ENCODE measurements at regions not wholly inside any gene's neighbourhood (a gene's known extent, or its start where the extent isn't known, plus 50 kb on each side); places are given as distances from the start of the nearest gene placed in this dataset.
"Not testable (repeated sequence)": the region's sequence is repeated elsewhere in the genome, so short reads cannot be mapped to it uniquely, and the experiment has no call there.

- no peak for DNase-seq
Observed at GRCh38 chr6:106740287-106740686, 110.9 kb downstream of the QRSL1 start.

DNA sequence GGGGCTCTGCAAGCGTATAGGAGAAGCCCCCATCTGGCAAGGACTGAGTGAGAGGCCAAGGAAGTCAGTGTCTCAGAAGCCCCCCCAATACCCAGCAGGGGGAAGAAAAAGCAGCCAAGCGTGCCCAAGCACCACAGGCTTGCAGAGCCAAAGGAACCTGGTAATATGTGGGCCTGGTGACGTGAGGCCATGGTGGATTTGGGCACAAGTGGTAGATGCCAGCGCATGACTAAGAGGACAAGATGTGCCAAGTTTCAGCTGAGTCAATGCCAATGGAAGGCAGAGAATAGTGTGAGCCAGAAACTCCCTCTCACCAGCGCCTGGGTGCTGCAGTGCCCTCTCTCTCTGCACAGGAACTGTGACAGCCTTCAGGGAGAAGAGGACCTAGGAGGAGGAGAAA is 110.0 kb downstream of the QRSL1 start:
- DNase-seq = no peak

DNA sequence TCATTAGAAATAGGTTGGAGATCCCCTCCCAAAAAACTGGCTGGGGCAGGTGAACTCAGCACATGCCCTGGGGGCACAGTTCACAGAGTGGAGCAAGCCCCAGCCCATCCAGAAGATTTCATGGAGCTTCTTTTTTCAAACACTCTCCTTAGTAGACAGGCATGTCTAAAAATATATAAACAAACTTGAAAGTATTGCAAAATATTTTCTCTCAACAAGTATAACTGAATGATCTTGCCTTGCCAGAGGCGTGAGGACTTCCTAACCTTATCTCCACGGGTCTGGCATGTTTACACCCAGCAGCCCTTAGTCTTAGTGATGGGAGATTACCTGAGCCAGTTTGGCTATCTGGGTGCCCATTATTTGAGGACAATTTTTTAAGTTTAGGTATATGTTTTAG is 107.1 kb downstream of the QRSL1 start:
- DNase-seq = no peak

GRCh38 chr6:106735828-106736227 is 106.5 kb downstream of the QRSL1 start:
- DNase-seq = no peak

GRCh38 chr6:106735136-106735633 is 105.8 kb downstream of the QRSL1 start:
- no peak for DNase-seq

- DNase-seq = no peak
Observed at GRCh38 chr6:106733386-106733785, 104.0 kb downstream of the QRSL1 start.

GRCh38 chr6:106732376-106732940 is 103.1 kb downstream of the QRSL1 start:
- no peak for DNase-seq

GRCh38 chr6:106731843-106732160 is 102.4 kb downstream of the QRSL1 start:
- no peak for DNase-seq

GRCh38 chr6:106731144-106731842 is 101.9 kb downstream of the QRSL1 start:
- no peak for DNase-seq

GRCh38 chr6:106730718-106731117 is 101.3 kb downstream of the QRSL1 start:
- DNase-seq = no peak

- no peak for DNase-seq
Observed at GRCh38 chr6:106730264-106730663, 100.9 kb downstream of the QRSL1 start.

- no peak for DNase-seq
Observed at GRCh38 chr6:106729841-106730240, 100.5 kb downstream of the QRSL1 start.

GRCh38 chr6:106728296-106728870 is 99.0 kb downstream of the QRSL1 start:
- DNase-seq = no peak

- DNase-seq = no peak
Observed at GRCh38 chr6:106727480-106728149, 98.2 kb downstream of the QRSL1 start.

GRCh38 chr6:106724848-106725247 is 95.5 kb downstream of the QRSL1 start:
- no peak for DNase-seq

DNA sequence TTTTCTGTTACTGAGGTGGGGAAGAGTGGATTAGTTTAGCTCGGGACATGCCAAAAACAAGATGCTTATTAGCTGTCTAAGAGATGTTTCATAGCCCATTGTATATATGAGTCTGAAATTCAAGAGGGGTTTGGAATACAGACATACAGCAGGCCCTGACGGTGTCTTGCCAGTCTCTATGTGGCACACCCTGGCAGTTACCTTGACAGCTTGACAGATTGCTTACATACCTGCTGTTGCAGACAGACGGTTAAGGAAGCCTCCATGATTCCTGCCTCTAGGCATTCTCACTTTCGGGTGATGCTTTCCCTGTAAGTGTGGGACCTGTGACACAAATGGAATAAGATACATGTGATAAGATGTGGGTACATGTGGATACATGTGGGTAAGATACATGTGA is 95.0 kb downstream of the QRSL1 start:
- DNase-seq = no peak

- DNase-seq = not testable (repeated sequence)
Observed at GRCh38 chr6:106723419-106723818, 94.0 kb downstream of the QRSL1 start.

DNA sequence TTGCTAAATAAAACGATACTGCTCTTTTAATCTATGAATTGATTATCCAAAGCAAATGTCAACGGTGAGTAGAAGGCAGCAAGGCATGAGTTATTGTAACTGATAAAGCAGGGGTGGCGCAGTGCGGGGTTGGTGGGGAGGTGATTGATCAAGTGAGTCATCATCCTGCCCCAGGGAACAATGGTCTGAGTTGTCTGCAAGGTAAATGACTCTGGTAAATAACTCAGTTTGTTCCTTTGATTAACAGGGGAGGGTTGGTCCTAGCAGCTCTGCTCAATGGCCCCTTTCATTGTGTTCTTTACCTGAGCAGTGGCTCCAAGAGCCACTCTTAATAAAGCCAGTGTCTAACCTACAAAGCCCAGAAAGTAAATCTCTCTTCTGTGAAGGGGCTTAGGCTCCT is 91.8 kb downstream of the QRSL1 start:
- DNase-seq = not testable (repeated sequence)

Data from AML-193 (cell line).